Lower lobe of right lung (tissue), 2 donors: ENCODE measurements at regions not wholly inside any gene's neighbourhood (a gene's known extent, or its start where the extent isn't known, plus 50 kb on each side); places are given as distances from the start of the nearest gene placed in this dataset.

Experiments
- ATAC-seq, 2 donors: fragments of 200-7000 bp; cut with Tn5 transposase; one replicate each; pipeline ENCODE4 v1.9.1; 2020 to 2022; ENCODE audit warnings: mild to moderate bottlenecking in 2 of 2, moderate library complexity in 2 of 2
- DNase-seq: peaks from one replicate; pipeline ENCODE4 v3.0.0-alpha.2; 2020
- H3K27ac ChIP-seq: fragments of 200-600 bp; one replicate; pipeline ENCODE4 v1.8.0; 2022
- H3K27me3 ChIP-seq: fragments of 200-600 bp; one replicate; pipeline ENCODE4 v1.8.0; 2022; ENCODE audit warnings: low read depth
- H3K36me3 ChIP-seq: fragments of 200-600 bp; one replicate; pipeline ENCODE4 v1.8.0; 2022; ENCODE audit warnings: mild to moderate bottlenecking
- H3K4me1 ChIP-seq: fragments of 200-600 bp; one replicate; pipeline ENCODE4 v1.8.0; 2022
- H3K4me3 ChIP-seq: fragments of 200-600 bp; one replicate; pipeline ENCODE4 v1.8.0; 2022; ENCODE audit warnings: mild to moderate bottlenecking
- H3K9me3 ChIP-seq: fragments of 200-600 bp; one replicate; pipeline ENCODE4 v1.8.0; 2022
- CTCF ChIP-seq: fragments of 200-600 bp; IDR thresholded peaks from one replicate; pipeline ENCODE4 v1.8.0; 2022; ENCODE audit warnings: antibody characterized with exemption, mild to moderate bottlenecking
- intact Hi-C: fragments of 100-400 bp; cut with DNase I; formaldehyde crosslinking; loops from one replicate; pipeline ENCODE4 v1.11.0; 2022
- donor health status: DM: no; HTN: yes; CAD: no; lungs with severe emphysema.

- no peaks in the 10 kb centered on the region for H3K27me3 ChIP-seq
- no peaks in the 10 kb centered on the region for H3K4me1 ChIP-seq
- DNase-seq (no peak), ATAC-seq (no peak)
- no peak overlapping the region for H3K4me3 ChIP-seq
- H3K27ac ChIP-seq, result no peak overlapping the region
- TF ChIP-seq CTCF, result no peak
- H3K36me3 ChIP-seq, result no peaks in the 10 kb centered on the region
- intact Hi-C loops, result no loop called here
- no peaks in the 10 kb centered on the region for H3K9me3 ChIP-seq
These were observed 55.5 kb upstream of the RNF152 start for GRCh38 chr18:61948281-61948741.

- Histone ChIP-seq H3K4me3 (no peak overlapping the region), H3K4me1 (no peaks in the 10 kb centered on the region), H3K27ac (no peak overlapping the region), H3K9me3 (no peaks in the 10 kb centered on the region), H3K27me3 (no peaks in the 10 kb centered on the region), H3K36me3 (no peaks in the 10 kb centered on the region)
- DNase-seq (no peak), ATAC-seq (no peak)
- no peak for TF ChIP-seq CTCF
- intact Hi-C loops, result no loop called here
These were observed 53.6 kb upstream of the RNF152 start for GRCh38 chr18:61946449-61946848.

- H3K36me3 ChIP-seq, result no peaks in the 10 kb centered on the region
- no peak for ATAC-seq
- H3K4me3 ChIP-seq, result no peak overlapping the region
- H3K9me3 ChIP-seq, result no peaks in the 10 kb centered on the region
- no peak for TF ChIP-seq CTCF
- no peaks in the 10 kb centered on the region for H3K4me1 ChIP-seq
- DNase-seq, result no peak
- no peaks in the 10 kb centered on the region for H3K27me3 ChIP-seq
- intact Hi-C loops, result no loop called here
- H3K27ac ChIP-seq, result no peak overlapping the region
These were observed 50.6 kb upstream of the RNF152 start for GRCh38 chr18:61943175-61943964.
